HL-60 (cell line): ENCODE measurements at regions not wholly inside any gene's neighbourhood (a gene's known extent, or its start where the extent isn't known, plus 50 kb on each side); places are given as distances from the start of the nearest gene placed in this dataset.

Experiments
- CTCF ChIP-seq: IDR thresholded peaks from one replicate; pipeline ENCODE4 v1.5.1; 2011; ENCODE audit warnings: low read length, control low read depth, inconsistent platforms; ENCODE audit not compliant: insufficient read depth
- POLR2AphosphoS5 ChIP-seq: IDR thresholded peaks from 2 replicates; pipeline ENCODE4 v1.6.1; 2012; ENCODE audit warnings: low read depth

- no peak for TF ChIP-seq CTCF
- TF ChIP-seq POLR2AphosphoS5: no peak
Measured at GRCh38 chr11:120011836-120012235, 126.1 kb downstream of the TRIM29 start.
